ENCODE measurements at regions not wholly inside any gene's neighbourhood (a gene's known extent, or its start where the extent isn't known, plus 50 kb on each side); places are given as distances from the start of the nearest gene placed in this dataset.

GRCh38 chr20:11847827-11848226, 69.9 kb upstream of the BTBD3 start:
- TF ChIP-seq POLR2AphosphoS5 (IDR thresholded peaks at IDR 0.05; ENCODE audit: low read depth, low read length), result no peak
- TF ChIP-seq REST (IDR thresholded peaks at IDR 0.05; ENCODE audit: insufficient read depth in 1 of 2, low read depth in 2 of 2, low read length in 2 of 2), result no peak
- no peak for TF ChIP-seq SIN3A (IDR thresholded peaks at IDR 0.05; ENCODE audit: borderline replicate concordance, insufficient read depth, low read length)
- TF ChIP-seq TAF1 (IDR thresholded peaks at IDR 0.05; ENCODE audit: borderline replicate concordance, insufficient read depth, low read length), result no peak
- TF ChIP-seq FOXP2 (optimal IDR thresholded peaks at IDR 0.05; ENCODE audit: borderline replicate concordance, extremely low read depth, extremely low read length, insufficient read depth), result no peak
